ENCODE measurements at regions not wholly inside any gene's neighbourhood (a gene's known extent, or its start where the extent isn't known, plus 50 kb on each side); places are given as distances from the start of the nearest gene placed in this dataset.

- no peak for TF ChIP-seq SIN3A (IDR thresholded peaks at IDR 0.05; ENCODE audit: borderline replicate concordance, insufficient read depth, low read length)
- no peak for TF ChIP-seq FOXP2 (optimal IDR thresholded peaks at IDR 0.05; ENCODE audit: borderline replicate concordance, extremely low read depth, extremely low read length, insufficient read depth)
- no peak for TF ChIP-seq TAF1 (IDR thresholded peaks at IDR 0.05; ENCODE audit: borderline replicate concordance, insufficient read depth, low read length)
- TF ChIP-seq POLR2AphosphoS5 (IDR thresholded peaks at IDR 0.05; ENCODE audit: low read depth, low read length) = no peak
- no peak for TF ChIP-seq REST (IDR thresholded peaks at IDR 0.05; ENCODE audit: insufficient read depth in 1 of 2, low read depth in 2 of 2, low read length in 2 of 2)
Observed at GRCh38 chr10:43997330-43997729, 348.6 kb upstream of the ZNF32 start.

- TF ChIP-seq POLR2AphosphoS5 (IDR thresholded peaks at IDR 0.05; ENCODE audit: low read depth, low read length) (no peak), REST (IDR thresholded peaks at IDR 0.05; ENCODE audit: insufficient read depth in 1 of 2, low read depth in 2 of 2, low read length in 2 of 2) (no peak), TAF1 (IDR thresholded peaks at IDR 0.05; ENCODE audit: borderline replicate concordance, insufficient read depth, low read length) (no peak), SIN3A (IDR thresholded peaks at IDR 0.05; ENCODE audit: borderline replicate concordance, insufficient read depth, low read length) (no peak), FOXP2 (optimal IDR thresholded peaks at IDR 0.05; ENCODE audit: borderline replicate concordance, extremely low read depth, extremely low read length, insufficient read depth) (no peak)
Observed at GRCh38 chr10:43994539-43994938, 345.9 kb upstream of the ZNF32 start.

- TF ChIP-seq TAF1 (IDR thresholded peaks at IDR 0.05; ENCODE audit: borderline replicate concordance, insufficient read depth, low read length) (no peak), FOXP2 (optimal IDR thresholded peaks at IDR 0.05; ENCODE audit: borderline replicate concordance, extremely low read depth, extremely low read length, insufficient read depth) (no peak)
Observed at GRCh38 chr10:43986374-43986773, 337.7 kb upstream of the ZNF32 start.

GRCh38 chr10:43985941-43986340 is 337.3 kb upstream of the ZNF32 start:
- TF ChIP-seq TAF1 (IDR thresholded peaks at IDR 0.05; ENCODE audit: borderline replicate concordance, insufficient read depth, low read length) (no peak), FOXP2 (optimal IDR thresholded peaks at IDR 0.05; ENCODE audit: borderline replicate concordance, extremely low read depth, extremely low read length, insufficient read depth) (no peak), REST (IDR thresholded peaks at IDR 0.05; ENCODE audit: insufficient read depth in 1 of 2, low read depth in 2 of 2, low read length in 2 of 2) (no peak), SIN3A (IDR thresholded peaks at IDR 0.05; ENCODE audit: borderline replicate concordance, insufficient read depth, low read length) (no peak), POLR2AphosphoS5 (IDR thresholded peaks at IDR 0.05; ENCODE audit: low read depth, low read length) (no peak)

GRCh38 chr10:43983856-43984271 is 335.2 kb upstream of the ZNF32 start:
- TF ChIP-seq TAF1 (IDR thresholded peaks at IDR 0.05; ENCODE audit: borderline replicate concordance, insufficient read depth, low read length) (no peak), SIN3A (IDR thresholded peaks at IDR 0.05; ENCODE audit: borderline replicate concordance, insufficient read depth, low read length) (no peak), FOXP2 (optimal IDR thresholded peaks at IDR 0.05; ENCODE audit: borderline replicate concordance, extremely low read depth, extremely low read length, insufficient read depth) (no peak), POLR2AphosphoS5 (IDR thresholded peaks at IDR 0.05; ENCODE audit: low read depth, low read length) (no peak), REST (IDR thresholded peaks at IDR 0.05; ENCODE audit: insufficient read depth in 1 of 2, low read depth in 2 of 2, low read length in 2 of 2) (no peak)
